ENCODE measurements at regions not wholly inside any gene's neighbourhood (a gene's known extent, or its start where the extent isn't known, plus 50 kb on each side); places are given as distances from the start of the nearest gene placed in this dataset.

- TF ChIP-seq CTCF (IDR thresholded peaks at IDR 0.05) (no peak), EP300 (IDR thresholded peaks at IDR 0.05) (no peak), POLR2A (IDR thresholded peaks at IDR 0.05) (no peak)
Measured at GRCh38 chr9:129309041-129309430, 131.0 kb upstream of the IER5L start.
